A549 (cell line): ENCODE measurements at regions not wholly inside any gene's neighbourhood (a gene's known extent, or its start where the extent isn't known, plus 50 kb on each side); places are given as distances from the start of the nearest gene placed in this dataset.

Experiments
- CEBPB ChIP-seq, 2 experiments: fragments of >200 bp in 1 of 2; sonication (Bioruptor Twin) in 1 of 2; formaldehyde crosslinking in 1 of 2; IDR thresholded peaks; 2 replicates each; pipeline ENCODE4 v1.6.1; 2012 to 2016
- CTCF ChIP-seq: fragments of >200 bp; sonication (Bioruptor Twin); formaldehyde crosslinking; IDR thresholded peaks from 3 replicates; pipeline ENCODE4 v1.5.1; 2016
- HDAC2 ChIP-seq: fragments of 200-600 bp; sonication (generic); IDR thresholded peaks from 2 replicates; pipeline ENCODE4 v1.6.1; 2016
- PBX3 ChIP-seq: IDR thresholded peaks from 2 replicates; pipeline ENCODE4 v1.6.1; 2012
- POLR2A ChIP-seq: IDR thresholded peaks from 2 replicates; pipeline ENCODE4 v1.6.1; 2012; ENCODE audit warnings: mild to moderate bottlenecking, low read length

GRCh38 chr1:88579598-88579997, 104.5 kb upstream of the PKN2 start:
- TF ChIP-seq POLR2A, result no peak
- TF ChIP-seq PBX3, result no peak
- TF ChIP-seq CTCF, result no peak
- no peak for TF ChIP-seq HDAC2
- no peak for TF ChIP-seq CEBPB (IDR thresholded peaks at IDR 0.05)
